SK-N-MC (cell line): ENCODE measurements at regions not wholly inside any gene's neighbourhood (a gene's known extent, or its start where the extent isn't known, plus 50 kb on each side); places are given as distances from the start of the nearest gene placed in this dataset.
"Not testable (repeated sequence)": the region's sequence is repeated elsewhere in the genome, so short reads cannot be mapped to it uniquely, and the experiment has no call there.

Source experiments
- DNase-seq: peaks from one replicate; pipeline ENCODE4 v3.0.0-alpha.2; 2011; ENCODE audit warnings: low read depth, low spot score
- H3K27ac ChIP-seq: fragments of 200-600 bp; sonication (generic); 2 replicates; pipeline ENCODE4 v1.5.1; 2016; ENCODE audit warnings: mixed run types
- H3K36me3 ChIP-seq: fragments of 200-600 bp; sonication (generic); 2 replicates; pipeline ENCODE4 v1.6.1; 2017; ENCODE audit warnings: antibody characterized with exemption, low read length, mixed read lengths; ENCODE audit not compliant: insufficient read depth
- H3K4me3 ChIP-seq: fragments of 200-600 bp; sonication (generic); 2 replicates; pipeline ENCODE4 v1.5.1; 2016
- H3K9ac ChIP-seq: fragments of 200-600 bp; sonication (generic); 2 replicates; pipeline ENCODE4 v1.8.0; 2017; ENCODE audit warnings: mixed run types, mixed read lengths; ENCODE audit not compliant: insufficient read length
- H3K9me3 ChIP-seq: fragments of 200-600 bp; sonication (generic); 2 replicates; pipeline ENCODE4 v1.6.1; 2017; ENCODE audit warnings: low read depth, mild to moderate bottlenecking, antibody characterized with exemption, low read length, moderate library complexity, mixed read lengths
- EZH2 ChIP-seq: fragments of 200-600 bp; sonication (generic); IDR thresholded peaks from one replicate; pipeline ENCODE4 v1.6.1; 2017; ENCODE audit warnings: antibody characterized with exemption
- FOXP2 ChIP-seq: optimal IDR thresholded peaks from 2 replicates; pipeline ENCODE3; 2011; ENCODE audit warnings: mild to moderate bottlenecking, moderate library complexity; ENCODE audit not compliant: insufficient read depth; ENCODE audit errors: extremely low read length, control extremely low read depth
- POLR2AphosphoS5 ChIP-seq: IDR thresholded peaks from 2 replicates; pipeline ENCODE4 v1.6.1; 2012; ENCODE audit warnings: mild to moderate bottlenecking, low read depth, low read length, borderline replicate concordance

GRCh38 chr1:220942278-220942677 lies 63.0 kb downstream of the HLX start:
- H3K9me3 ChIP-seq: no peaks in the 10 kb centered on the region
- DNase-seq: no peak
- H3K9ac ChIP-seq: no peak overlapping the region
- no peak for TF ChIP-seq POLR2AphosphoS5
- no peak for TF ChIP-seq FOXP2
- no peak for TF ChIP-seq EZH2
- no peak overlapping the region for H3K27ac ChIP-seq
- H3K36me3 ChIP-seq: no peaks in the 10 kb centered on the region
- no peak overlapping the region for H3K4me3 ChIP-seq

GRCh38 chr1:220942914-220943313 lies 63.7 kb downstream of the HLX start:
- not testable (repeated sequence) for DNase-seq, H3K9me3 ChIP-seq, H3K4me3 ChIP-seq, H3K36me3 ChIP-seq, H3K27ac ChIP-seq, H3K9ac ChIP-seq

- TF ChIP-seq FOXP2 (no peak), EZH2 (no peak), POLR2AphosphoS5 (no peak)
- Histone ChIP-seq H3K36me3 (no peaks in the 10 kb centered on the region), H3K9ac (no peak overlapping the region), H3K4me3 (no peak overlapping the region), H3K27ac (no peak overlapping the region), H3K9me3 (no peaks in the 10 kb centered on the region)
- no peak for DNase-seq
Measured at GRCh38 chr1:220943319-220943996, 64.2 kb downstream of the HLX start.

GRCh38 chr1:220950576-220950975 lies 71.3 kb downstream of the HLX start:
- Histone ChIP-seq H3K4me3 (no peak overlapping the region), H3K27ac (no peak overlapping the region), H3K9me3 (no peaks in the 10 kb centered on the region; the same call in 1 of the 2 replicates), H3K9ac (no peak overlapping the region), H3K36me3 (no peaks in the 10 kb centered on the region)
- no peak for TF ChIP-seq FOXP2
- no peak for TF ChIP-seq EZH2
- no peak for TF ChIP-seq POLR2AphosphoS5
- DNase-seq: no peak

GRCh38 chr1:220952961-220953643 lies 73.9 kb downstream of the HLX start:
- Histone ChIP-seq H3K27ac (no peak overlapping the region), H3K9me3 (no peaks in the 10 kb centered on the region; the same call in 1 of the 2 replicates), H3K4me3 (no peak overlapping the region), H3K9ac (no peak overlapping the region), H3K36me3 (no peaks in the 10 kb centered on the region)
- no peak for DNase-seq
- TF ChIP-seq FOXP2 (no peak), EZH2 (no peak), POLR2AphosphoS5 (no peak)

- H3K9me3 ChIP-seq: no peaks in the 10 kb centered on the region; the same call in 1 of the 2 replicates
- H3K36me3 ChIP-seq: no peaks in the 10 kb centered on the region
- no peak overlapping the region for H3K4me3 ChIP-seq
- H3K27ac ChIP-seq: no peak overlapping the region
- no peak for TF ChIP-seq POLR2AphosphoS5
- TF ChIP-seq EZH2: no peak
- no peak for TF ChIP-seq FOXP2
- no peak overlapping the region for H3K9ac ChIP-seq
- DNase-seq: no peak
Measured at GRCh38 chr1:220954321-220955075, 75.3 kb downstream of the HLX start.

GRCh38 chr1:220955116-220955515 lies 75.9 kb downstream of the HLX start:
- Histone ChIP-seq H3K27ac (no peak overlapping the region), H3K36me3 (no peaks in the 10 kb centered on the region), H3K4me3 (no peak overlapping the region), H3K9ac (no peak overlapping the region), H3K9me3 (no peaks in the 10 kb centered on the region)
- TF ChIP-seq EZH2 (no peak), POLR2AphosphoS5 (no peak), FOXP2 (no peak)
- no peak for DNase-seq

GRCh38 chr1:220956501-220957232 lies 77.4 kb downstream of the HLX start:
- H3K9ac ChIP-seq: no peak overlapping the region
- H3K9me3 ChIP-seq: no peaks in the 10 kb centered on the region
- H3K36me3 ChIP-seq: no peaks in the 10 kb centered on the region
- no peak overlapping the region for H3K27ac ChIP-seq
- no peak overlapping the region for H3K4me3 ChIP-seq
- DNase-seq: no peak
- TF ChIP-seq FOXP2 (no peak), EZH2 (no peak), POLR2AphosphoS5 (no peak)
